Activated T-cell treated with anti-CD3 and anti-CD28 coated beads for 4 hours (primary cell): ENCODE measurements at regions not wholly inside any gene's neighbourhood (a gene's known extent, or its start where the extent isn't known, plus 50 kb on each side); places are given as distances from the start of the nearest gene placed in this dataset.

ENCODE experiments used
- DNase-seq: peaks from one replicate; pipeline ENCODE4 v3.0.0-alpha.2; 2020

GRCh38 chr13:22252281-22252830 is 581.5 kb downstream of the FGF9 start:
- no peak for DNase-seq

- DNase-seq = no peak
Observed at GRCh38 chr13:22253107-22253506, 582.2 kb downstream of the FGF9 start.

DNA sequence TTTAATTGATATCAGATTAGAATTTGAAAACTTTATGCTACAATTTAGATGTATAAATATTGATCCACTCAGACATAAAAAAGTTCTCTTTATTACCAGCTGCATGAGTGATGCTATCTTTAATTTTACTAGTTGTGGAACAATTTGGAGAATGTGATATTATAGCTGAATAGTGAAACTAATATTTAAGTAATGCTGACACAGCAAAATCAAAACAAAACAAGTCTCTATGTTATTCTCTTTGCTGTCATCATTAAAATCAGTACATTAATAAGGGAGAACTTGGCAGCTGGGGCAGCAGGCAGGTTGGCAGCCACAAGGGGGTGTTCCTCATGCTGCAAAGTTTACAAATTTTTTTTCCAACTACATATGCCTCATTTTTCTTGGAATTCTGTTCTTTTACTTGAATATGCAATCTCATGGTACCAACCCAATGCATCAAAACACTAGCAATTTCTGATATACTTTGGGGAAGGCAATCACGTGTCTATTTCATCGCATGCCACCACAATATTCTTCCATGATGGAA is 585.3 kb downstream of the FGF9 start:
- no peak for DNase-seq

DNA sequence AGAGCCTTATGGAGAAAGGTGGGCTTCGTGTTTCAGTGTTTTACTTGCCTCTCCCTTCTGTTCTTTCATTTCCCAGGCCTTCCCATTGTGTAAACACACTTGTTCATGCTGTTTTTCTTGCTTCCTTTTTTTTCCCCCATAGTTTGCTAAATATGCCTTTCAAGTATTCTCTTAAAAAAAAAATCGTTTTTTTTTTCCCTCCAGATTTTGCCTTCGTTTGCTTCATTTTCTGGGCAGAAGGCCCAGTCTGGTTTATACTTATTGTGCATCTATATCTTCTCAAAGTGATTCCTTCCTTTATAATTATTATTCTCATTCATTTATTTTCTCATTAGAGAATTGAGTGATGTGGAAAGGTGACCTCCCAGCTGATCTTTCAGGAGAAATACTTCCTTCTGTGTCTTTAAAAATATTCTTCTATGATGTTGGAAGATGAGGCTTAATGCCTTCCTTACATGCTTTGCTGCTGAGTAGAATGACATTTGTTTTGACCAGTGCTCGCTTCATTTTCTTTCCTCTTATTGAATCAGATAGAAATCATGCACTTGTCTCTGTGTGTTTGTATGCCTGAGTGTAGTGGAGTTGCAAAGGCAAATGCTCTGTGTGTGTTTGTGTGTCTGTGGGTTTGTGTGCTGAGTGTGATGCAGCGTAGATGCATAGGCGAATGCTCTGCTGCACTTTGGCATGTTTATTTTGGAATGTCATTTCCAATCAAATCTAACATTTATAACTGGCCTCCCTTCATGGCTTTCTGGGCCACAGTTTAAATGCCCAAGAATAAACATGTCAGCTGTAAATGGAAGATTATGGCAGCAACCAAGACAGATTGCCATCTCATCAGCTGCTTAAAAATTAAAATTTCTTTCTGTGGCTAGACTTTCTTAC is 591.4 kb downstream of the FGF9 start:
- no peak for DNase-seq

- no peak for DNase-seq
Observed at GRCh38 chr13:22263185-22263584, 592.3 kb downstream of the FGF9 start.

GRCh38 chr13:22265563-22265962 is 594.7 kb downstream of the FGF9 start:
- no peak for DNase-seq

DNA sequence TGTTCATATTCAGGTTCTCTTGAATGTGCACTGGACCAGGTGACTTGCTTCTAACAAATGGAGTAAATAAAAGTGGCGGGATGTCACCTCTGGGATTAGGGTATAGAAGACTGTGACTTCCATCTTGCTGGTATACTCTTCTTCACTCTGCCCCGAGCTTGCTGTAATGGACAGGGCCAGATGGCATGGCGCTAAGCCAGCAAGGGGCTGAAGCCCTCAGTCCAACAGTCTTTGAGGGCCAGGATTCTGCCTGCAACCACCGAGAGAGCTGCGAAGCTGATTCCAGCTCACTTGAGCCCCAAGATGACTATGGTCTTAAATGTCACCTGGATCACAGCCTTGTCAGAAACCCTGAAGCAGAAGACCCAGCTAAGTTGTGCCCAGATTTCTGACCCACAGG is 600.0 kb downstream of the FGF9 start:
- no peak for DNase-seq

DNA sequence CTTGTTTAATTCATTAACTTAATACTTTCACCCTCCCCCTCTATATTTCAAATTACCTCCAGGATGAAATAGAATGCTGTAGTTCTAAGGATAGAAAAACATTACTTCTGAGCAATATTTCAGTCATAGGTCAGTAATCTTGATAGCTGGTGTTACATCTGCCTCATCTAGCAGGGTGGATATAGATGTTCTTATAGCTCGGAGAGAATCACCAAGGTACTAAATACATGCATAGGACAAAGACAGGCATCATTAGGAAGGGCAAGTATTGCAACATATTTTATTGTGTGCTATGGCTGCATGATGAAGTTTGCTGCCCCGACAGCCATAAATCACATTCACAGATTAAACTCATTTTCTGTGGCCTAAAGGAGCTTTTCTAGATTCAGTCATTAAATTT is 601.0 kb downstream of the FGF9 start:
- DNase-seq = no peak

- DNase-seq = no peak
Observed at GRCh38 chr13:22275393-22275792, 604.5 kb downstream of the FGF9 start.

GRCh38 chr13:22276616-22277015 is 605.7 kb downstream of the FGF9 start:
- DNase-seq = no peak

- DNase-seq = peak; percentile 55
Observed at GRCh38 chr13:22278336-22278929, 607.6 kb downstream of the FGF9 start.

DNA sequence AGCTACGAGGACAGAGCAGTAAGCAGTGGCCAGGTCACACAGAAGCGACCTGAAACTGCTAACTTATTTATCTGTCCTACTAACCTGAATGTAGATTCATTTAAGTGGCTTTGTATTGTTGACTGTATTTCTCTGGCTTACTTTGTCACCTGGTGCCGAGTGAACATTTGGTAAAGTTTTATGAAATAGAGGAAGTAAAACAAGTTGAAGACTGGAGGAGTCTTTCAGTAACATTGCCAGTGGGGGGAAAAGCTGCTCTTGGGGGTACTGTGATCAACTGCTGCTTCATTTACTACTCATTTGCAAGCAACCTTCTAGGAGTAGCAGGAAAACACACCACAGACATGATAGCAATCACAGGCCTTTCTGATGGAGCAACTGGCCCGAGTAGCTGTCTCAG is 615.0 kb downstream of the FGF9 start:
- no peak for DNase-seq

DNA sequence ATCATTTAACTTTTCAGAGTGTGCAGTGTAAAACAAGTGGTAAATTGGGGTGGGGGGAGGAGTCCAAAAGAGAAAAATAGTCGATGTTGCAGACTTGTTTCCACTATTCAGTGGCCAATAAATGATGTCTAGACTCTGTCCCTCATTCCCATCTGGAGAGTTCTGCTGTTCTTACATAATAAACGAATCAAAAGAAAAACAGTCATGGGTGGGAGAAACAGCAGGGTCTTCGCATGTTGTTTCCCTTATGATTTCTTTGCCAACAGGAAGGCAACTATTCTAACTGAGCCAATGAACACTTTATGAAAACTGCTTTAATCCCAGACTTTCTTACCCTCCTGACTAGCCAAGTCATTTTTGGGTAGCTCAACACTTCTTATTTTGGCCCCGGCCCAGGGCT is 615.5 kb downstream of the FGF9 start:
- no peak for DNase-seq

GRCh38 chr13:22287343-22287920 is 616.6 kb downstream of the FGF9 start:
- no peak for DNase-seq

- no peak for DNase-seq
Observed at GRCh38 chr13:22288496-22288895, 617.6 kb downstream of the FGF9 start.

DNA sequence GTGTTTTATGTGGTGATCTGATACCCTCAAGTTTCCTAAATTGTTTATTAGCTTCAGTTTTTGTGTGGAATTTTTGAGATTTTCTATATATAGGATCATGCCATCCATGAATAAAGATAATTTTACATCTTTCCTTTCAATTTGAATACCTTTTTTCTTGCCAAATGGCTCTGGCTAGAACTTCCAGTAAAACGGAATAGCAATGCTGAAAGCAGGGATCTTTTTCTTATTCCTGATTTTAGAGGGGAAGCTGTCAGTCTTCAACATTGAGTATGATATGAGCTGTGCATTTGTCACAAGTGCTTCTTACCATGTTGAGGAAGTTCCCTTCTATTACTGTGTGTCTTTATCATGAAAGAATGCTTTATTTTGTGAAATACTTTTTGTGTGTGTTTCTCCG is 618.8 kb downstream of the FGF9 start:
- no peak for DNase-seq

DNA sequence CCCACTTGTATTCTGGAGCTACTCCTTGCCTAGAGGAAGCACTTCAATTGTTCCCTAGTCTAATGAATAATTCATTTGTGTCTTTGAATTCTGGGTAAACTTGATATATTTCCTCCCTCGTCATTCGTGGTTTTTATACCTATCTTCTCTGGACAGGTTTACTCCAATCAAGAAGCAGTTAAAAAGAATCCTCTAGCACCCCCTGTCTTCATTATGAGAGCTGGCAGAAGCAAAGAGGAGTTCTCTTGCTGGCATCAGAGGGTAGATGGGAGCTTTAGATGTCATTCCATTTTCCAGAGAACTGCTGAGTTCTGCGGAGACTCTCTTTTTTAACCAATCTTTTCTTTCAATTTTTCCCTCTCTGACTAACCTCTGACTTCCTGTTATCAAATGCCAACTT is 627.7 kb downstream of the FGF9 start:
- DNase-seq = no peak

DNA sequence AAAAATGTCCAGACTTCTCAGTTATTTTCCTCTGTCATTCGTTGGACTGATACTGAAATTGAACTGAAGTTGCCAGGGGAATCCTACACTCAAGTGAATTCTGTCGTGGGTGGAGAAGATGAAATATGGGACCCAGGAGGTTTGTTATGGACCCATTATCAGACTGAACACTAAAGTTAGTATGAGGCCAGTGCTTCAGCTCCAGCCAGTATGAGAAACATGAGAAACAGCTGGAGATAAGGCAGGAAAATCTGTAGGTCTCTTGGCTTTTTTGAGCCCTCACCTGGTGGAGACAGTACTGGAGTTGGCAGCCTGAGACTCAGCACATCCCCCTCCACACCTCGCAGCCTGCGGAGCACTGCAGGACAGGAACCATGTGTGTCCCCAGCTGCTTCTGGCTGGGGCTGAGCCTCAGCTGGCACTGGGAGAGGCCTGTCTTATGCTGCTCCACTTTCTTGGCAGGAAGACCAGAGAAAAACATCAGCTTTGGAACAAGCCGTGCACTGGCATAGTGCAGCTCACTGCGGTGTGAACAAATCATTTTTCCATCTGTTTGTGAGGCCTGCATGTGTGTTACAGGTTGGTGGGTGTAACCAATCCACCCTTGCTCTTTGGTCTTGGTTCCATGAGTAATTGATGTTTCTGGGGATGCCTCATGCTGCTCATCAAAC is 641.0 kb downstream of the FGF9 start:
- no peak for DNase-seq

- no peak for DNase-seq
Observed at GRCh38 chr13:22312405-22312803, 641.5 kb downstream of the FGF9 start.

- DNase-seq = no peak
Observed at GRCh38 chr13:22316494-22317025, 645.7 kb downstream of the FGF9 start.

DNA sequence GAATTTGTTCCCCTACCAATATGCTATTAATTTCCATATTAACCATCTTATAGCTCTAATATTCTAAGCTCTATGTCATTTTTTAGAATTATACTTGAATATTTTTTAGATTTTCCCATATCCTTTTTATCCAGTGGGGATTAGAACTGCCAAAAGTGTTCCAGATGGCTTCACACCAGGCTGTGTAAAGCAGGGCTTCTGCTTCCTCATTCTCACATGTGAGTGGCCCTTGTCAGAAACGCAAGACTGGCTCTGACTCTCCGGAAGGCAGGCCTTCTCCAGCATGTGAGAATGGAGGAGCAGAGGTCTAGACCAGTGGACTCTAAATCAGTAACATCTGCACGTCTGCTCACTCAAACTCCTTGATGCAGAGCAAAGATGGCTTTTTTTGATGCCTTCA is 650.1 kb downstream of the FGF9 start:
- DNase-seq = no peak

DNA sequence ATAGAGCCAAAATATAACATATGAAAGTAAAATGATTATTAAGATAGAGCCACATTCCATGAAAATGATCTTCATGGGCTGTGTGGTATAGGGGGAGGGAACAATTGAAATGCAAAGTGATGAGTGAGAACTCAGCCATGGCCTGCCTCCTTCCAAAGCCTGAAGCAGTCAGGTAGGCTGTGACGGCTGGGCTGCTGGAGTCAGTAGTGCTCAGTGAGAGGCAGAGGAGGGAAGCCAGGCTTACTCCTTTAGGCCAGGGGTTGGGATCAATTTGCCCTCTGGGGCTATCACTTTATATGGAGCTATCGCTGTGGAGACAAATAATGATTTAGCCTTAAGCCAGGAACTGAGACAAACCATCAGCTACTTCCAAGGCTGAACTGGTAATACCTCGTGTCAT is 654.9 kb downstream of the FGF9 start:
- no peak for DNase-seq

- no peak for DNase-seq
Observed at GRCh38 chr13:22332416-22332815, 661.5 kb downstream of the FGF9 start.
